Fibroblast of lung (primary cell): ENCODE measurements at regions not wholly inside any gene's neighbourhood (a gene's known extent, or its start where the extent isn't known, plus 50 kb on each side); places are given as distances from the start of the nearest gene placed in this dataset.

Experiments
- EZH2 ChIP-seq: IDR thresholded peaks from 2 replicates; pipeline ENCODE4 v1.5.1; 2012; ENCODE audit warnings: low read length, control low read depth, mild to moderate bottlenecking; ENCODE audit errors: missing control alignments
- TF ChIP-seq, protein P1 (sequence below), 2 donors: IDR thresholded peaks in 1 of 2; conservative IDR thresholded peaks in 1 of 2; 1 replicate in 1 of 2; 2 replicates in 1 of 2; pipeline ENCODE4 v1.5.1; 2011 to 2012; ENCODE audit warnings: low read length in 2 of 2, control low read depth in 1 of 2, inconsistent platforms in 1 of 2, low read depth in 1 of 2, mild to moderate bottlenecking in 1 of 2

DNA sequence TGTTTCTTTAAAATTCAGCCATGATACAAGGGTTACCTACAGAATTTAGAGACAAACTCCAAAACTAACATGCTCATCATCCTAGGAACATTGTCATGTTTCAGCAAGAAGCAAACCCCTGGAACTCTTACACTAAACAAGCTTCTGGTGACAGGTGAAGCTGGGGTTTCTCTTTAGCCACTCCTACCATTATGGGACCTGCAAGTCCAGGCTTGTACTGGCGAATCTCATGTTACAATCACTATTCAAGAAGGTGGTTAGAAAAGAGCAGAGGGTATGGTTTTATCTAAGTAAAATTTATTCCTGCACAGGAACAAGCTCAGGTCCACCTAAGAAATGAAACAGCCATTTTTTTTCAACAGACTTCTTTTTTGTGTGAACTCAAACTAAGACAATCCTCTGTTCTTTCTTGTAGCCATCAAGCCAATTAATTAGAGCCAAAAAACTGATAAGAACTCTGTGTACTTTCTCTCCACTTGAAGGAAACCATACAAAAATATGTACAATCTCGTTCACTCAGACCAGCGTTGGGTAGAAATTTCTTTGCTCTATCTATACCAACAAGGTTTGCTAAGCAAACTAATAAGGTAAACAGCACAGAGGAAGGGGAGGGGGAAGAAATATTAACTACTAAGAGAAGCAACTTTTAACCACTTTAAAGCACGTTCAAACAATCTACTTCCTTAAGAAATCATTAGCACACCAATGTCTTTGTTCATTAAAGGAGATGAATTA is 63.3 kb upstream of the NEDD4L start:
- TF ChIP-seq, protein P1, sequence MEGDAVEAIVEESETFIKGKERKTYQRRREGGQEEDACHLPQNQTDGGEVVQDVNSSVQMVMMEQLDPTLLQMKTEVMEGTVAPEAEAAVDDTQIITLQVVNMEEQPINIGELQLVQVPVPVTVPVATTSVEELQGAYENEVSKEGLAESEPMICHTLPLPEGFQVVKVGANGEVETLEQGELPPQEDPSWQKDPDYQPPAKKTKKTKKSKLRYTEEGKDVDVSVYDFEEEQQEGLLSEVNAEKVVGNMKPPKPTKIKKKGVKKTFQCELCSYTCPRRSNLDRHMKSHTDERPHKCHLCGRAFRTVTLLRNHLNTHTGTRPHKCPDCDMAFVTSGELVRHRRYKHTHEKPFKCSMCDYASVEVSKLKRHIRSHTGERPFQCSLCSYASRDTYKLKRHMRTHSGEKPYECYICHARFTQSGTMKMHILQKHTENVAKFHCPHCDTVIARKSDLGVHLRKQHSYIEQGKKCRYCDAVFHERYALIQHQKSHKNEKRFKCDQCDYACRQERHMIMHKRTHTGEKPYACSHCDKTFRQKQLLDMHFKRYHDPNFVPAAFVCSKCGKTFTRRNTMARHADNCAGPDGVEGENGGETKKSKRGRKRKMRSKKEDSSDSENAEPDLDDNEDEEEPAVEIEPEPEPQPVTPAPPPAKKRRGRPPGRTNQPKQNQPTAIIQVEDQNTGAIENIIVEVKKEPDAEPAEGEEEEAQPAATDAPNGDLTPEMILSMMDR (conservative IDR thresholded peaks at IDR 0.05 in 1 of 2, IDR thresholded peaks at IDR 0.05 in 1 of 2; ENCODE audit: low read depth in 1 of 2, low read length in 2 of 2) = no peak
- TF ChIP-seq EZH2 = no peak
